H9 (cell line): ENCODE measurements at regions not wholly inside any gene's neighbourhood (a gene's known extent, or its start where the extent isn't known, plus 50 kb on each side); places are given as distances from the start of the nearest gene placed in this dataset.

Experiments used
- DNase-seq: peaks from one replicate; pipeline ENCODE4 v3.0.0-alpha.2; 2017
- H2AFZ ChIP-seq: one replicate; pipeline ENCODE4 v1.6.1; 2013; ENCODE audit warnings: mild to moderate bottlenecking, low read length, control low read depth, moderate library complexity
- H2AK5ac ChIP-seq: 2 replicates; pipeline ENCODE4 v1.6.1; 2013; ENCODE audit warnings: low read length, control low read depth, mixed read lengths; ENCODE audit not compliant: insufficient read length
- H2BK120ac ChIP-seq: one replicate; pipeline ENCODE4 v1.6.1; 2013; ENCODE audit warnings: low read depth, mild to moderate bottlenecking, low read length, control low read depth, inconsistent platforms; ENCODE audit not compliant: poor library complexity, severe bottlenecking
- H2BK12ac ChIP-seq: 2 replicates; pipeline ENCODE4 v1.6.1; 2013; ENCODE audit warnings: low read length, control low read depth, mixed read lengths, low read depth; ENCODE audit not compliant: insufficient read length
- H2BK15ac ChIP-seq: 2 replicates; pipeline ENCODE4 v1.6.1; 2013; ENCODE audit warnings: low read depth, low read length, control low read depth
- H2BK20ac ChIP-seq: one replicate; pipeline ENCODE4 v1.6.1; 2013; ENCODE audit warnings: low read depth, mild to moderate bottlenecking, low read length, control low read depth, inconsistent platforms; ENCODE audit not compliant: poor library complexity, severe bottlenecking
- H2BK5ac ChIP-seq: 2 replicates; pipeline ENCODE4 v1.6.1; 2013; ENCODE audit warnings: low read length, control low read depth, mixed read lengths; ENCODE audit not compliant: insufficient read length
- H3K14ac ChIP-seq: 2 replicates; pipeline ENCODE4 v1.6.1; 2013; ENCODE audit warnings: low read length, control low read depth; ENCODE audit not compliant: insufficient read depth
- H3K18ac ChIP-seq: 2 replicates; pipeline ENCODE4 v1.6.1; 2013; ENCODE audit warnings: low read depth, mild to moderate bottlenecking, mixed read lengths, low read length, control low read depth; ENCODE audit not compliant: insufficient read length
- H3K23ac ChIP-seq: 2 replicates; pipeline ENCODE4 v1.6.1; 2013; ENCODE audit warnings: low read length, control low read depth, mixed read lengths, low read depth; ENCODE audit not compliant: insufficient read length
- H3K23me2 ChIP-seq: 2 replicates; pipeline ENCODE4 v1.6.1; 2013; ENCODE audit warnings: low read depth, mild to moderate bottlenecking, mixed read lengths, low read length, control low read depth; ENCODE audit not compliant: insufficient read length, poor library complexity, severe bottlenecking
- H3K27ac ChIP-seq: 2 replicates; pipeline ENCODE4 v1.5.1; 2013; ENCODE audit warnings: low read length, control low read depth, mixed read lengths, low read depth; ENCODE audit not compliant: insufficient read length
- H3K27me3 ChIP-seq: 2 replicates; pipeline ENCODE4 v1.6.1; 2013; ENCODE audit warnings: low read length, control low read depth, inconsistent platforms; ENCODE audit not compliant: insufficient read depth
- H3K4ac ChIP-seq: 2 replicates; pipeline ENCODE4 v1.6.1; 2013; ENCODE audit warnings: low read depth, mild to moderate bottlenecking, control low read depth, inconsistent platforms, low read length, moderate library complexity
- H3K4me1 ChIP-seq: 2 replicates; pipeline ENCODE4 v1.6.1; 2013; ENCODE audit warnings: low read length, control low read depth, inconsistent platforms; ENCODE audit not compliant: insufficient read depth
- H3K4me2 ChIP-seq: 2 replicates; pipeline ENCODE4 v1.6.1; 2013; ENCODE audit warnings: low read length, control low read depth, mixed read lengths; ENCODE audit not compliant: insufficient read length, insufficient read depth
- H3K56ac ChIP-seq: 2 replicates; pipeline ENCODE4 v1.6.1; 2013; ENCODE audit warnings: low read depth, mild to moderate bottlenecking, mixed read lengths, low read length, control low read depth; ENCODE audit not compliant: insufficient read length
- H3K79me1 ChIP-seq: 2 replicates; pipeline ENCODE4 v1.6.1; 2013; ENCODE audit warnings: low read depth, mild to moderate bottlenecking, moderate library complexity, low read length, control low read depth, inconsistent platforms; ENCODE audit not compliant: insufficient read depth, poor library complexity, severe bottlenecking
- H3K79me2 ChIP-seq: 2 replicates; pipeline ENCODE4 v1.6.1; 2013; ENCODE audit warnings: low read length, control low read depth, inconsistent platforms; ENCODE audit not compliant: insufficient read depth
- H3K9ac ChIP-seq: 2 replicates; pipeline ENCODE4 v1.6.1; 2013; ENCODE audit warnings: low read length, control low read depth, mixed read lengths; ENCODE audit not compliant: insufficient read length; ENCODE audit errors: extremely low read depth
- H3K9me3 ChIP-seq: one replicate; pipeline ENCODE4 v1.6.1; 2013; ENCODE audit warnings: low read depth, low read length, inconsistent platforms; ENCODE audit not compliant: control insufficient read depth
- H3T11ph ChIP-seq: one replicate; pipeline ENCODE4 v1.6.1; 2013; ENCODE audit warnings: mild to moderate bottlenecking, low read length, control low read depth, inconsistent platforms
- H4K20me1 ChIP-seq: one replicate; pipeline ENCODE4 v1.6.1; 2013; ENCODE audit not compliant: control insufficient read depth, insufficient read length, insufficient read depth
- H4K5ac ChIP-seq: 2 replicates; pipeline ENCODE4 v1.6.1; 2013; ENCODE audit warnings: low read depth, mild to moderate bottlenecking, mixed read lengths, low read length, control low read depth; ENCODE audit not compliant: insufficient read length
- H4K8ac ChIP-seq: replicated peaks from 2 replicates; pipeline ENCODE4 v1.6.1; 2013; ENCODE audit warnings: low read length, control low read depth, mixed read lengths, low read depth; ENCODE audit not compliant: insufficient read length
- H4K91ac ChIP-seq: 2 replicates; pipeline ENCODE4 v1.6.1; 2013; ENCODE audit warnings: low read depth, mild to moderate bottlenecking, moderate library complexity, mixed read lengths, low read length, control low read depth; ENCODE audit not compliant: insufficient read length
- H3K27ac Mint-ChIP-seq, 3 experiments: 2 replicates in 2 of 3; 3 replicates in 1 of 3; pipeline ENCODE4 v1.8.0; 2020 to 2021; ENCODE audit warnings: mixed read lengths in 3 of 3, mild to moderate bottlenecking in 1 of 3, moderate library complexity in 1 of 3
- H3K27me3 Mint-ChIP-seq: 2 replicates; pipeline ENCODE4 v1.8.0; 2021; ENCODE audit warnings: low read depth, mild to moderate bottlenecking, moderate library complexity, mixed read lengths
- H3K36me3 Mint-ChIP-seq, 3 experiments: 2 replicates in 2 of 3; 3 replicates in 1 of 3; pipeline ENCODE4 v1.8.0; 2020 to 2021; ENCODE audit warnings: low read depth in 3 of 3, mixed read lengths in 3 of 3; ENCODE audit not compliant: insufficient read depth in 1 of 3
- H3K4me1 Mint-ChIP-seq, 2 experiments: 2 replicates each; pipeline ENCODE4 v1.8.0; 2020; ENCODE audit warnings: mixed read lengths in 2 of 2
- H3K4me3 Mint-ChIP-seq, 2 experiments: 2 replicates in 1 of 2; 3 replicates in 1 of 2; pipeline ENCODE4 v1.8.0; 2020 to 2021; ENCODE audit warnings: mild to moderate bottlenecking in 2 of 2, mixed read lengths in 2 of 2, moderate library complexity in 1 of 2
- H3K9me3 Mint-ChIP-seq, 2 experiments: 2 replicates in 1 of 2; 3 replicates in 1 of 2; pipeline ENCODE4 v1.8.0; 2020; ENCODE audit warnings: mild to moderate bottlenecking in 2 of 2, mixed read lengths in 2 of 2, moderate library complexity in 1 of 2
- CTCF ChIP-seq: fragments of 200-600 bp; sonication (generic); conservative IDR thresholded peaks from 3 replicates; pipeline ENCODE4 v1.8.0; 2021; ENCODE audit warnings: antibody characterized with exemption, mild to moderate bottlenecking
- WGBS: extraction: QIAGEN DNeasy Blood & Tissue Kit; methylation state at CpG from one replicate; pipeline ENCODE4 v1.1.7; 2013; ENCODE audit warnings: missing lambda C conversion rate, low lambda C conversion rate, mixed read lengths; ENCODE audit not compliant: insufficient read length; ENCODE audit errors: extremely low coverage; 5-methylcytosine and 5-hydroxymethylcytosine counted together

DNA sequence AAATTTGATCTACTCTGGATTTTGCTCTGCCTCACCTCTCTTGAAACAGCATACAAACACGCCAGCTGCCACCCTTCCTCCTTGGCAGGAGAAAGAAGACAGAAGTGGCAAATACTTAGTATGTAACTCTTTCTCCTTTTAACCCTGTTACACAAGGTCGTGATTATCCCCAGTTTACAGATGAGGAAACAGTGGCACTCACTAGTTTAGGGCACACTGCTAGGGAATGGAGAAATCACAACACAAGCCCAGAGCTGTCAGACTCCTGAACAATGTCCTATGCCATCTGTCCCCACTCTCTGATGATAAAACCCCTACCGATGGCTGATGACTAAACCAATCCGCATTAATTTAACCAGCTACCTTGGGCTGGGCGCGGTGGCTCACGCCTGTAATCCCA, 79.7 kb downstream of the FGD2 start:
- Histone ChIP-seq H4K5ac (no peak overlapping the region), H4K91ac (no peak overlapping the region), H2BK120ac (no peak overlapping the region), H3K23me2 (no peaks in the 10 kb centered on the region), H3K18ac (no peak overlapping the region), H2BK15ac (no peak overlapping the region), H2BK5ac (no peak overlapping the region), H3T11ph (no peak overlapping the region), H3K79me2 (no peaks in the 10 kb centered on the region), H3K27ac (no peak overlapping the region), H2BK20ac (no peak overlapping the region), H3K9me3 (no peaks in the 10 kb centered on the region), H3K9ac (no peak overlapping the region), H3K4me2 (no peak overlapping the region), H3K23ac (no peak overlapping the region), H3K79me1 (no peaks in the 10 kb centered on the region), H3K14ac (no peak overlapping the region), H2BK12ac (no peak overlapping the region), H3K27me3 (no peaks in the 10 kb centered on the region), H2AFZ (no peak overlapping the region), H4K20me1 (no peaks in the 10 kb centered on the region), H3K4me1 (peaks cover 3% of the 10 kb centered on the region; the same call in 1 of the 2 replicates), H3K56ac (no peak overlapping the region), H3K4ac (no peak overlapping the region), H2AK5ac (no peak overlapping the region), H4K8ac (no peak overlapping the region)
- no peak overlapping the region for H3K4me3 Mint-ChIP-seq
- no peaks in the 10 kb centered on the region for H3K27me3 Mint-ChIP-seq
- no peak for TF ChIP-seq CTCF
- H3K9me3 Mint-ChIP-seq = no peaks in the 10 kb centered on the region; a peak in 1 of 5 replicates
- no CpG with 5 or more reads among the region's 7 CpGs for WGBS
- peaks cover 0 to 3% (median 2%) of the 10 kb centered on the region in 3 experiments; a peak in 3 of 7 replicates for H3K36me3 Mint-ChIP-seq
- H3K4me1 Mint-ChIP-seq = peaks cover 10% of the 10 kb centered on the region in 2 experiments
- no peak for DNase-seq
- no peak overlapping the region for H3K27ac Mint-ChIP-seq
